ENCODE measurements at regions not wholly inside any gene's neighbourhood (a gene's known extent, or its start where the extent isn't known, plus 50 kb on each side); places are given as distances from the start of the nearest gene placed in this dataset.

- H3K4me3 ChIP-seq: no peak overlapping the region
- ATAC-seq (no peak), DNase-seq (no peak)
- no peaks in the 10 kb centered on the region for H3K4me1 ChIP-seq (ENCODE audit: low read depth)
- no peak for TF ChIP-seq CTCF (IDR thresholded peaks at IDR 0.05)
- intact Hi-C loops (cut with DNase I, micrococcal nuclease): no loop called here
- H3K36me3 ChIP-seq (ENCODE audit: low read depth): no peaks in the 10 kb centered on the region
- H3K9me3 ChIP-seq: no peaks in the 10 kb centered on the region
These were observed 230.0 kb downstream of the MAGEE1 start for GRCh38 chrX:76657499-76657898.

All from mucosa of descending colon (tissue), 3 donors.